GM19372 (cell line): ENCODE measurements at regions not wholly inside any gene's neighbourhood (a gene's known extent, or its start where the extent isn't known, plus 50 kb on each side); places are given as distances from the start of the nearest gene placed in this dataset.

Experiments
- ATAC-seq: cut with Tn5 transposase; IDR thresholded peaks from one replicate; pipeline ENCODE4 v1.9.1; 2021; ENCODE audit warnings: mild to moderate bottlenecking, low read depth, moderate library complexity; ENCODE audit not compliant: unreplicated experiment

- ATAC-seq: no peak
Observed at GRCh38 chr14:49405291-49405690, 180.9 kb downstream of the RPS29 start.

- no peak for ATAC-seq
Observed at GRCh38 chr14:49401373-49401772, 184.8 kb downstream of the RPS29 start.

- ATAC-seq: no peak
Observed at GRCh38 chr14:49396801-49397200, 189.4 kb downstream of the RPS29 start.

GRCh38 chr14:49381778-49382177 is 204.4 kb downstream of the RPS29 start:
- ATAC-seq: no peak

GRCh38 chr14:49367696-49368095 is 218.5 kb downstream of the RPS29 start:
- ATAC-seq: no peak

GRCh38 chr14:49366416-49366815 is 219.8 kb downstream of the RPS29 start:
- ATAC-seq: no peak

GRCh38 chr14:49364752-49365117 is 221.4 kb downstream of the RPS29 start:
- ATAC-seq: no peak

GRCh38 chr14:49363821-49364751 is 222.1 kb downstream of the RPS29 start:
- no peak for ATAC-seq

- no peak for ATAC-seq
Observed at GRCh38 chr14:49362916-49363315, 223.3 kb downstream of the RPS29 start.

- no peak for ATAC-seq
Observed at GRCh38 chr14:49339130-49339529, 247.1 kb downstream of the RPS29 start.

GRCh38 chr14:49319810-49320209 is 266.4 kb downstream of the RPS29 start:
- ATAC-seq: no peak

- no peak for ATAC-seq
Observed at GRCh38 chr14:49315570-49315969, 270.6 kb downstream of the RPS29 start.

GRCh38 chr14:49314737-49315136 is 271.4 kb downstream of the RPS29 start:
- no peak for ATAC-seq

GRCh38 chr14:49313108-49313507 is 273.1 kb downstream of the RPS29 start:
- ATAC-seq: no peak

GRCh38 chr14:49310298-49310697 is 275.9 kb downstream of the RPS29 start:
- no peak for ATAC-seq

GRCh38 chr14:49306152-49306751 is 279.9 kb downstream of the RPS29 start:
- ATAC-seq: no peak

- no peak for ATAC-seq
Observed at GRCh38 chr14:49303946-49304516, 282.1 kb downstream of the RPS29 start.

- ATAC-seq: no peak
Observed at GRCh38 chr14:49297102-49297501, 289.1 kb downstream of the RPS29 start.

- ATAC-seq: no peak
Observed at GRCh38 chr14:49294621-49295148, 291.5 kb downstream of the RPS29 start.

- ATAC-seq: no peak
Observed at GRCh38 chr14:49287004-49287403, 299.2 kb downstream of the RPS29 start.

GRCh38 chr14:49286257-49286983 is 299.8 kb downstream of the RPS29 start:
- ATAC-seq: no peak
